ENCODE measurements at regions not wholly inside any gene's neighbourhood (a gene's known extent, or its start where the extent isn't known, plus 50 kb on each side); places are given as distances from the start of the nearest gene placed in this dataset.
A peak's percentile ranks its signal among the peaks of the same experiment; 100 is the strongest.
"Not testable (repeated sequence)": the region's sequence is repeated elsewhere in the genome, so short reads cannot be mapped to it uniquely, and the experiment has no call there.

DNA sequence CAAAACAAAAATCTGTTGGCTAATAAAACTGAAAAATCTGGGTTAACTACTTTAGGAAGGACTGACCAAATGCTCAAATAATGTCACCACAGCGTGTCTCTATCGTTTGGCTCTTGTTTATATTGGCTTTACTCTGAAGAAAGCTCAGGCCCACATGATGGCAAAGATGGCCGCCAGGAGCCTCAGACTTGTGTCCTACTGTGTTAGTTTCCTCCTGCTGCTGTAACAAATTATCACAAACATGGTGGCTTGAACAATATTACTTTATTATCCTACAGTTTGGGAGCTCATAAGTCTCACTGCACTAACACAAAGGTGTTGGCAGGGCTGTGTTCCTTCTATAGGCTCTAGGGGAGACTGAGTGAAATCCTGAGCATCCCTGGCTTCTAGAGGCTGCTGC is 303.0 kb downstream of the DAD1 start:
- DNase-seq, result no peak

DNA sequence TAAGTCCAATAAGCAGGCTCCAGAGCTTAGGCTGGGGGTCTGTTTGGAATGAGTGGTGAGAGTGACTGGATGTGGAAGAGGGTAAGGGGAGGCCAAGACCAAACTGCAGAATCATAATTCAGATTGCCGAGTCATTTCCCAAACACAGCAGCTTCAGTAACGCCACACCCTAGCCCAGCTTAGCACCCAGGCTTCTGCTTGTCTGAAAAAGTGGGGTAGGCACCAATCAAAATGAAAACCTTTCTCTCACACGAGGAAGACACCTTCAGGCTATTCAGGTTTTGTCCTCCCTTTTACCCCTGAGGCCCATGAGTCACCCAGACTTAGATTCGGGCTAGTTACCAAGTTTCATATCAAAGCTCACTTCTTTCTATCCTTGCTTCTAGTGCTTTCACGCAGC is 306.1 kb downstream of the DAD1 start:
- no peak for DNase-seq

- no peak for DNase-seq
Observed at GRCh38 chr14:22282417-22282816, 306.6 kb downstream of the DAD1 start.

DNA sequence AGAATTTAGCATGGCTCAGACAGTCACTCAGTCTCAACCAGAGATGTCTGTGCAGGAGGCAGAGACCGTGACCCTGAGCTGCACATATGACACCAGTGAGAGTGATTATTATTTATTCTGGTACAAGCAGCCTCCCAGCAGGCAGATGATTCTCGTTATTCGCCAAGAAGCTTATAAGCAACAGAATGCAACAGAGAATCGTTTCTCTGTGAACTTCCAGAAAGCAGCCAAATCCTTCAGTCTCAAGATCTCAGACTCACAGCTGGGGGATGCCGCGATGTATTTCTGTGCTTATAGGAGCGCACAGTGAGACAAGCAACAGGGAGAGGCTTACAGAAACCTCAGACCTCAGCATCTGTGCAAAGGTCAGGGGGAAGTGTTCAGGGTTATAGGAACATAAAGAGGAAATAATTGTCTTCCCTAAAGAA is 307.6 kb downstream of the DAD1 start:
- not testable (repeated sequence) for DNase-seq

GRCh38 chr14:22280497-22281316 is 308.3 kb downstream of the DAD1 start:
- DNase-seq, result no peak

GRCh38 chr14:22276913-22277816 is 311.9 kb downstream of the DAD1 start:
- DNase-seq, result no peak

DNA sequence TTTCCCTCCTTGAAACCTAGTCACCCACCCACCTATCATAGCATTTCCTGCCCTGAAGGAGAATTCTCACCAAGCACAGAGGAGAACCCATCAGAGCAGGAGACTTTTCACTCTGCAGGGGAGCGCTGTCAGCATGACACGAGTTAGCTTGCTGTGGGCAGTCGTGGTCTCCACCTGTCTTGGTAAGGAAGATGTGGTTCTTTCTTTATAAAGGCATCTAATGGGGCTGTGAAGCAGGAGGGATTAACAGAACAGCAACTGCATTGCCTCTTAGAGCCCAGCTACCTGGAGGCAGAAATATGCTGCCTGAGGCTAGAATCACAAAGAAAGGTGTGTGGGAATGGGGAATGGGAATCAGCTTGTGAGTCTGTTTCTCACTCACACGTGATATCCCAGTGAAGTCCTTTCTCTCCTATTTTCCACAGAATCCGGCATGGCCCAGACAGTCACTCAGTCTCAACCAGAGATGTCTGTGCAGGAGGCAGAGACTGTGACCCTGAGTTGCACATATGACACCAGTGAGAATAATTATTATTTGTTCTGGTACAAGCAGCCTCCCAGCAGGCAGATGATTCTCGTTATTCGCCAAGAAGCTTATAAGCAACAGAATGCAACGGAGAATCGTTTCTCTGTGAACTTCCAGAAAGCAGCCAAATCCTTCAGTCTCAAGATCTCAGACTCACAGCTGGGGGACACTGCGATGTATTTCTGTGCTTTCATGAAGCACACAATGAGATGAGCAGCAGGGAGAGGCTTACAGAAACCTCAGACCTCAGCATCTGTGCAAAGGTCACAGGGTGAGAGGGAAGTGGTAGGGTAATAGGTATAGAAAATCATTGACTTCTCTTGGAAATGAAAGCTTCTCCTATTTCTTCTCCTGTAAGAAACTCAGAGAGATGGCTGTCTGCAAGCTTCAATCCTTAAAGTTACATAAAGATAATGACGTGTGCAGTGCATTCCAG is 316.9 kb downstream of the DAD1 start:
- DNase-seq, result peak; percentile 56

- DNase-seq, result no peak
Observed at GRCh38 chr14:22268875-22269274, 320.1 kb downstream of the DAD1 start.

GRCh38 chr14:22266683-22267082 is 322.3 kb downstream of the DAD1 start:
- DNase-seq, result no peak

DNA sequence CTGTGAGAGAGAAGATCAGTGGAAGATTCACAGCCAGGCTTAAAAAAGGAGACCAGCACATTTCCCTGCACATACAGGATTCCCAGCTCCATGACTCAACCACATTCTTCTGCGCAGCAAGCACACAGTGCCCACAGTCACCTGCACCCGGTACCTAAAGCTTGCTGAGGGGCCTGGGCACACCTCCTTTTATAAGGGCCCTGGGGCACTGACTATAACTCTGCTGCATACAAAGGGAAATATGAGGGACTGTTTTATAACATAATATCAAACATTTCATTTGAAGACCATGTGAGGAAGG is 322.9 kb downstream of the DAD1 start:
- peak; percentile 61 for DNase-seq

GRCh38 chr14:22265319-22266141 is 323.5 kb downstream of the DAD1 start:
- peak; percentile 60 for DNase-seq

- DNase-seq, result no peak
Observed at GRCh38 chr14:22264759-22265158, 324.3 kb downstream of the DAD1 start.

DNA sequence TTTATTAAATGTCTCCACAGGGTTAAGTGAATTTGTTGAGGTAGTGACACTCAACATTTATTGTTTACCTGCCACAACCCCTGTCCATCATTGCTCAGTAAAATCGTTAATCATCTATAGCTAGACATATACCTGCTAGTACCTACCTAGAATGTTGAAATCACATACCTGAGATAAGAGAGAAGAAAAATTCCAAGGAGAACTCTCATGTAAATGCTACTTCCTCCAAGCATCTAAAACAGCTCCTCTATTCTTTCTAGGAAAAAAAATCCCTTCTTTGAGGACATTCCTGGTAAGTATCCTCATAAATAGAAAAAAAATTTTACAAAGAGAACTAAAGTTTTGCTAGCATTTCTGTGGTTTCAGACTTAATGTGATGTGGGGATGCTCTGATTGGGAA is 325.1 kb downstream of the DAD1 start:
- DNase-seq, result no peak

GRCh38 chr14:22262881-22263280 is 326.1 kb downstream of the DAD1 start:
- no peak for DNase-seq

DNA sequence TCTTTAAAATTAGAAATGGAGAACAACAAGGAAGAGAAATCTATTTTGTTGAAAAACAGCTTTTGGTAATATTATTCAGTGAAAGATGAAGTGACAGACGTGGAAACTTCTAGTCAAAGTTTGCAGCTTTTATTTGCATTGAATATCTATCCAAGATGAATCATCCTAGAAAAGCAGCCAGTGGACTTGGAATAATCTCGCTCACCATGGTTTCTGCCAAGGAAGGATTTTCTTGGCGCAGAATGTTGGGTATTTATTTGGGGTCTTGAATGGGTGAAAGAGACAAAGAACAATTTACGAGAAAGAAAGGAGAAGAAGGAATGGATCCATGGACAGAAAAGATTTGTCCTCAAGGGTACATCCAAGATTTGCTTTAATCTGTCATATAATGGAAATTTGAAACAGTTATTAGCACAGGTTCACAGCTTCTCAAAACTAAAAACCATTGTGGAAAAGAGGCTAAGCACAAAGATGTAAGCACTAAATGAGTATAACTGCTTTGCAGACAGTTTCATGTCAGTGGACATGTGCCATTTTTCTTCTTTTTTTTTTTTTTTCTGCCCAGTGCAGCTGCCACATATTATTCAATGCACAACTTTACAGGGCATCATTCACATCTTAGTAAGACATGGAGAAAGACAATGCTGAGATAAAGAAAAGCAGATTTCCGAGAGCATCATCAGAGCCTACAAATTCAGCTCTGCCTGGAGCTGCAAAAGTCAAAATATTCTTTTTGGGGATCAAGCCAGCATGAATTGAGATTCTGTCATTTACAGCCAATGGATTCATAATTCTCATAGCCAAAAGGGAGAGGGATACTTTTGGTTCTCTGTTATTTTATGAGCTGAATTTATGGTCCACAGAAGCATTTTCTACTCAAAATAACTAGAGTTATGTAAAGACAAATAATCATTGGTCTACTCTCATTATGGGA is 333.7 kb downstream of the DAD1 start:
- DNase-seq, result no peak

GRCh38 chr14:22252686-22253085 is 336.3 kb downstream of the DAD1 start:
- DNase-seq, result no peak

DNA sequence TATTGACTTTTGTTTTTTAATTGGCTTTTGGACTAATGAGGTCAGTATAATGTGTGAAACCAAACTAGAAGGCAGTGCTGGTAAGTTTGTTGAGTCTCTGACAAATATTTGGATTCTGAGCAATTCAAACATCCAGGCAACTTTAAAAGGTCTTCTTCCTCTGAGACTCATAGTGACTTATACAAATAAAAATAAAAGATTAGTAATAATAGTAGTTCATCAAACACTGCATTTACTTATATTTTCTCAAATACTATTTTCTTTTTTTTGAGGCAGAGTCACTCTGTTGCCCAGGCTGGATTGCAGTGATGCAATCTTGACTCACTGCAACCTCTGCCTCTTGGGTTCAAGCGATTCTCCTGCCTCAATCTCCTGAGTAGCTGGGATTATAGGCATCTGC is 337.9 kb downstream of the DAD1 start:
- no peak for DNase-seq

GRCh38 chr14:22249770-22250169 is 339.3 kb downstream of the DAD1 start:
- DNase-seq, result no peak

DNA sequence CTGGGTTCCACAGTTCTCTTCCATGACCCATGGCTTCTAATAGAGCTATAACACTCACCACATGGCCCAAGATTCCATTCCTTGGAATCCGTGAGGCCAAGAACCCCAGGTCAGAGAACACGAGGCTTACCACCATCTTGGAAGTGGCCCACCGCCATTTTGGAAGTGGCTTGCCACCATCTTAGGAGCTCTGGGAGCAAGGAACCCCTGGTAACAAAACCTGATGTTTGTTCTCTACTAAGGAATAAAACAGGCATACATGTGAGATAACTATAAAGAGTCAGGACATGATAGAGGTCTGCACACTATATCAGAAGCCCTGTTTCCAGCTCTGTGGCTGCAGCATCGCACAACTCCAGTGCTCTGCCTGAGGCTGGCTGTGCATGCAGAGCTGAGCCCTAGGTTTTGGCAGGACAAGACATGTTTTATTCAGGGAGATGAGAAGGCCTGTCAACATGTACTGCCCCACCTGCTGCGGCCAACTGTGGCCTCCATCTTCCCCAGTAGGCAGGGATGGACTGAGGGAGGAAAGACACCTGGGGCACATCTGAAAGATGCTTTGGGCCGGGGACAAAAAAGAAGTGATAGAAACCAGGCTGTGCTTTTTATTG is 344.9 kb downstream of the DAD1 start:
- no peak for DNase-seq

DNA sequence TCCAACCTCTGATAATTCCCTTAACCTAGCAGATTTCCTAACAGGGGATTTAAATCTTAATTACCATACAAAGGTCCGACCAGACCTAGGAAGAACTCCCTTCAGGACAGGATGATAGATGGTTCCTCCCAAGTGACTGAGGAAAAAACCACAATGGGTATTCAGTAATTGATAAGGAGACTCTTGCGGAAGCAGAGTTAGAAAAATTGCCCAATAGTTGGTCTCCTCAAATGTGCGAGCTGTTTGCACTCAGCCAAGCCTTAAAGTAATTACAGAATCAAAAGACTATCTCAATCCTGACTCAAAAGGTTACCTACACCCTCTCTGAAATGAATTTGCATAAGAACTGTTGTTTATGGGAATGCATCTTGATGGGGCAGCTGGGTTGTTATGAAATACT is 350.7 kb downstream of the DAD1 start:
- DNase-seq, result not testable (repeated sequence)

Measured in islet precursor cell (in vitro differentiated cells).